Natural killer cell (primary cell): ENCODE measurements at regions not wholly inside any gene's neighbourhood (a gene's known extent, or its start where the extent isn't known, plus 50 kb on each side); places are given as distances from the start of the nearest gene placed in this dataset.

Experiments used
- ATAC-seq, 3 donors: fragments of 150-1000 bp in 2 of 3; fragments of 200-7000 bp in 1 of 3; cut with Tn5 transposase; 1 replicate in 1 of 3; 2 replicates in 2 of 3; pipeline ENCODE4 v1.10.0; 2021; ENCODE audit warnings: mild to moderate bottlenecking in 2 of 3, moderate library complexity in 2 of 3
- DNase-seq, 2 donors: peaks; one replicate each; pipeline versions ENCODE4 v3.0.0 to v3.0.0-alpha.2; 2013 to 2021; ENCODE audit warnings: mixed read lengths in 1 of 2
- H3K27ac ChIP-seq: one replicate; pipeline ENCODE4 v1.5.1; 2013; ENCODE audit warnings: mild to moderate bottlenecking, low read length
- H3K27me3 ChIP-seq: one replicate; pipeline ENCODE4 v1.6.1; 2013; ENCODE audit warnings: low read length; ENCODE audit not compliant: control insufficient read depth, insufficient read depth
- H3K36me3 ChIP-seq: one replicate; pipeline ENCODE4 v1.6.1; 2013; ENCODE audit warnings: low read length; ENCODE audit not compliant: control insufficient read depth, insufficient read depth
- H3K4me1 ChIP-seq: one replicate; pipeline ENCODE4 v1.6.1; 2013; ENCODE audit warnings: low read length; ENCODE audit not compliant: control insufficient read depth, insufficient read depth
- H3K4me3 ChIP-seq: one replicate; pipeline ENCODE4 v1.5.1; 2013; ENCODE audit warnings: low read length
- H3K9me3 ChIP-seq: one replicate; pipeline ENCODE4 v1.6.1; 2013; ENCODE audit warnings: low read length; ENCODE audit not compliant: control insufficient read depth, insufficient read depth
- H3K27ac Mint-ChIP-seq, 2 donors: one replicate each; pipeline ENCODE4 v1.8.0; 2022; ENCODE audit warnings: mild to moderate bottlenecking in 2 of 2, mixed read lengths in 2 of 2, moderate library complexity in 1 of 2
- H3K27me3 Mint-ChIP-seq, 2 donors: one replicate each; pipeline ENCODE4 v1.8.0; 2022; ENCODE audit warnings: low read depth in 2 of 2, mixed read lengths in 2 of 2
- H3K36me3 Mint-ChIP-seq: one replicate; pipeline ENCODE4 v1.8.0; 2022; ENCODE audit warnings: mixed read lengths
- H3K4me1 Mint-ChIP-seq, 2 donors: one replicate each; pipeline ENCODE4 v1.8.0; 2022; ENCODE audit warnings: mixed read lengths in 2 of 2
- H3K4me3 Mint-ChIP-seq: one replicate; pipeline ENCODE4 v1.8.0; 2022; ENCODE audit warnings: mild to moderate bottlenecking, moderate library complexity, mixed read lengths
- H3K9me3 Mint-ChIP-seq, 2 donors: one replicate each; pipeline ENCODE4 v1.8.0; 2022; ENCODE audit warnings: mixed read lengths in 2 of 2
- WGBS: methylation state at CpG from one replicate; pipeline ENCODE4 v1.1.7; 2013; ENCODE audit warnings: missing lambda C conversion rate; ENCODE audit not compliant: insufficient coverage; 5-methylcytosine and 5-hydroxymethylcytosine counted together
- intact Hi-C: fragments of 100-400 bp; cut with micrococcal nuclease; formaldehyde crosslinking; loops from one replicate; pipeline ENCODE4 v1.14.2; 2022
- TF ChIP-seq, protein P1 (sequence below): fragments of 200-600 bp; IDR thresholded peaks from one replicate; pipeline ENCODE4 v1.8.0; 2022; ENCODE audit warnings: antibody characterized with exemption

DNA sequence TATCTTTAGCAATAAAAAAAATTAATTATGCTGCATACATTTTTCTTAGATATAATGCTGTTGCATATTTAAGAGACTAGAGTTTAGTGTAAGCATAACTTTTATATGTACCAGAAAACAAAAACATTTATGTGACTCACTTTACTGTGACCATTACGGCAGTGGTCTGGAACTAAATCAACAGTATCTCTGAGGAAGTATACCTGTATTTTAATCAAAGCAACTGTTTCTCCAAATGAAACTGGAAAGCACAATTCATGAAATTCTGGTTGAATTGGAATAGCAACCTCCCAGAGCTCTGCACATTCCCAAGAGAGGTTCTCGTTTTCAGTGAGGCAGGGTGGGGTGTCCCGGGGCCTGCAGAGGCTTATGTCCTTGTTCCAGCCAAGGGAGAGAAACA lies 112.2 kb upstream of the TACR1 start:
- Mint-ChIP-seq H3K27ac (no peak overlapping the region), H3K9me3 (peaks cover 0 to 2% of the 10 kb centered on the region in 2 donors), H3K36me3 (no peaks in the 10 kb centered on the region), H3K4me1 (no peaks in the 10 kb centered on the region), H3K27me3 (no peaks in the 10 kb centered on the region), H3K4me3 (no peak overlapping the region)
- Histone ChIP-seq H3K27ac (no peak overlapping the region), H3K36me3 (no peaks in the 10 kb centered on the region), H3K4me1 (no peaks in the 10 kb centered on the region), H3K4me3 (no peak overlapping the region), H3K27me3 (no peaks in the 10 kb centered on the region), H3K9me3 (no peaks in the 10 kb centered on the region)
- intact Hi-C loops = no loop called here
- TF ChIP-seq, protein P1, sequence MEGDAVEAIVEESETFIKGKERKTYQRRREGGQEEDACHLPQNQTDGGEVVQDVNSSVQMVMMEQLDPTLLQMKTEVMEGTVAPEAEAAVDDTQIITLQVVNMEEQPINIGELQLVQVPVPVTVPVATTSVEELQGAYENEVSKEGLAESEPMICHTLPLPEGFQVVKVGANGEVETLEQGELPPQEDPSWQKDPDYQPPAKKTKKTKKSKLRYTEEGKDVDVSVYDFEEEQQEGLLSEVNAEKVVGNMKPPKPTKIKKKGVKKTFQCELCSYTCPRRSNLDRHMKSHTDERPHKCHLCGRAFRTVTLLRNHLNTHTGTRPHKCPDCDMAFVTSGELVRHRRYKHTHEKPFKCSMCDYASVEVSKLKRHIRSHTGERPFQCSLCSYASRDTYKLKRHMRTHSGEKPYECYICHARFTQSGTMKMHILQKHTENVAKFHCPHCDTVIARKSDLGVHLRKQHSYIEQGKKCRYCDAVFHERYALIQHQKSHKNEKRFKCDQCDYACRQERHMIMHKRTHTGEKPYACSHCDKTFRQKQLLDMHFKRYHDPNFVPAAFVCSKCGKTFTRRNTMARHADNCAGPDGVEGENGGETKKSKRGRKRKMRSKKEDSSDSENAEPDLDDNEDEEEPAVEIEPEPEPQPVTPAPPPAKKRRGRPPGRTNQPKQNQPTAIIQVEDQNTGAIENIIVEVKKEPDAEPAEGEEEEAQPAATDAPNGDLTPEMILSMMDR = no peak
- WGBS = 96% methylated on average over 3 of the region's 3 CpGs
- ATAC-seq = no peak
- DNase-seq = no peak

DNA sequence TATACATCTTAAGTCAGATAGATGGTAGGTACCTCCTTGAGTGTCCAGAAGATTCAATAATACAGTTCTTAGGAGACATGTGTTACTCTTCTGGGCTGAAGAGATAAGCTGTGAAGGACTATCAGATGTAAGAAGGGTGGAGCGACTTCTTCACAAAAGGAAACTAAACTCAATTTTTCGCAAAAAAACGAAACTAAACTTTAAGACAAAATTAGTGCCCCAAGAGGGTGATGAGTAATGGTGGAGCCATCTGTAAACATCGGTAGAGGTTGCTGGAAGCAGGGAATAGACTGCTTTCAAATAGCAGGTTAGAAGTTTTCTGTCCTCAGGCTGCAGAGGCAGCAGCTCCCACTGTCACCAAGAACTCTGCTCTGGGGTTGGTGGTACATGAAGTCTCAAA lies 111.6 kb upstream of the TACR1 start:
- no peaks in the 10 kb centered on the region for H3K27me3 Mint-ChIP-seq
- H3K27ac Mint-ChIP-seq = no peak overlapping the region
- Histone ChIP-seq H3K4me1 (no peaks in the 10 kb centered on the region), H3K9me3 (no peaks in the 10 kb centered on the region), H3K27ac (no peak overlapping the region), H3K4me3 (no peak overlapping the region), H3K27me3 (no peaks in the 10 kb centered on the region), H3K36me3 (no peaks in the 10 kb centered on the region)
- intact Hi-C loops = no loop called here
- H3K9me3 Mint-ChIP-seq = peaks cover 0 to 2% of the 10 kb centered on the region in 2 donors
- ATAC-seq (no peak), DNase-seq (no peak)
- TF ChIP-seq, protein P1 = no peak
- 95% methylated on average over 4 of the region's 4 CpGs for WGBS
- H3K36me3 Mint-ChIP-seq = no peaks in the 10 kb centered on the region
- no peak overlapping the region for H3K4me3 Mint-ChIP-seq
- H3K4me1 Mint-ChIP-seq = no peaks in the 10 kb centered on the region

DNA sequence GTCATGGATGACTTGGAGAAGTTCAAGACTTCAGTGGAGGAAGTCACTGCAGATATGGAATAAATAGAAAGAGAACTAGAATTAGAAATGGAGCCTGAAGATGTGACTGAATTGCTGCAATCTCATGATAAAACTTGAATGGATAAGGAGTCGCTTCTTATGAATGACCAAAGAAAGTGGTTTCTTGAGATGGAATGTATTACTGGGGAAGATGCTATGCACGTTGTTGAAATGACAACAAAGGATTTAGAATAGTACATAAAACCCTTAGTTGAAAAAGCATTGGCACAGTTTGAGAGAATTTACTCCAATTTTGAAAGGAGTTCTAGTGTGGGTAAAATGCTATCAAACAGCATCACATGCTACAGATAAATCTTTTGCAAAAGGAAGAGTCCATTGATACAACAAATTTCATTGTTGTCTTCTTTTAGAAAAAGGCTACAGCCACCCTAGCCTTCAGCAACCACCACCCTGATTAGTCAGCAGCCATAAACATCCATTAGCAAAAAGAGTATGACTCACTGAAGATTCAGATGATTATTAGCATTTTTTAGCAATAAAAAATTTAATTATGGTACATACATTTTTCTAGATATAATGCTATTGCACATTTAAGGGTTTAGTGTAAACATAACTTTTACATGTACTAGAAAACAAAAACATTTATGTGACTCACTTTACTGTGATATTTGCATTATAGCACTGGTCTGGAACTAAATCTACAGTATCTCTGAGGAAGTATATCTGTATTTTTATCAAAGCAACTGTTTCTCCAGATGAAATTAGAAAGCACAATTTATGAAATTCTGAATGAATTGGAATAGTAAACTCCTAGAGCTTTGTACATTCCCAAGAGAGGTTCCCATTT lies 110.5 kb upstream of the TACR1 start:
- no peaks in the 10 kb centered on the region for H3K36me3 Mint-ChIP-seq
- TF ChIP-seq, protein P1 = no peak

DNA sequence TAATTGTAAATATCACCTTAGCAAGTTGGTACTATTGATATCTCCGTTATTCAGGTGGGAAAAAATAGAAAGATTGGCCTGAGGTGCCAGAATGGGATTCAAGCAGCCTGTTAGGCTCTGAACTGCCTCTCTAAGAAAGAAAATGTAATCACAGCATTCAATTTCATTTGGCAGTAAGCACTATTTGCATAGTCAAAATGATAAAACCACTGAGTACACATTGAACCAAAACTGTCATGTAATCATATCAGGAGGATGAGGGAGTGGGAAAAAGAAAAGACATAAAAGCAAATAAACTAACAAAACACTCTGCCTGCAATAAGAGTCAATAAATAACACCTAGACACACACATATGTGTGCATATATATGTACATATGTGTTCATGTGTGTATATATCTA lies 103.9 kb upstream of the TACR1 start:
- Mint-ChIP-seq H3K27me3 (no peaks in the 10 kb centered on the region), H3K36me3 (no peaks in the 10 kb centered on the region), H3K4me3 (no peak overlapping the region), H3K27ac (no peak overlapping the region), H3K4me1 (no peaks in the 10 kb centered on the region), H3K9me3 (peaks cover 0 to 2% of the 10 kb centered on the region in 2 donors)
- no peak for DNase-seq
- ATAC-seq = no peak
- Histone ChIP-seq H3K27ac (no peak overlapping the region), H3K4me3 (no peak overlapping the region), H3K36me3 (no peaks in the 10 kb centered on the region), H3K27me3 (no peaks in the 10 kb centered on the region), H3K9me3 (no peaks in the 10 kb centered on the region), H3K4me1 (no peaks in the 10 kb centered on the region)
- 83% methylated on average over 1 of the region's 1 CpG for WGBS
- TF ChIP-seq, protein P1 = no peak
- intact Hi-C loops = no loop called here

More for the DNA sequence above, 110.5 kb upstream of the TACR1 start:
- WGBS = 93% methylated on average over 2 of the region's 2 CpGs
- Histone ChIP-seq H3K4me3 (no peak overlapping the region), H3K4me1 (no peaks in the 10 kb centered on the region), H3K27me3 (no peaks in the 10 kb centered on the region), H3K9me3 (no peaks in the 10 kb centered on the region), H3K27ac (no peak overlapping the region), H3K36me3 (no peaks in the 10 kb centered on the region)
- Mint-ChIP-seq H3K27me3 (no peaks in the 10 kb centered on the region), H3K9me3 (peaks cover 0 to 2% of the 10 kb centered on the region in 2 donors), H3K4me3 (no peak overlapping the region), H3K27ac (no peak overlapping the region), H3K4me1 (no peaks in the 10 kb centered on the region)
- intact Hi-C loops = no loop called here
- DNase-seq = no peak
- ATAC-seq = no peak
